Endothelial cell of umbilical vein (primary cell): ENCODE measurements at regions not wholly inside any gene's neighbourhood (a gene's known extent, or its start where the extent isn't known, plus 50 kb on each side); places are given as distances from the start of the nearest gene placed in this dataset.

ENCODE experiments used
- BruUV-seq: library from RNA; stranded (reverse); fragments of 400-500 nt; replicated peaks from 2 replicates; lab custom pipeline; 2021; lab: Mats Ljungman, UMichigan
- CTCF ChIA-PET: fragments of 300-600, 350-600 bp; sonication (Branson Sonifier 250); formaldehyde crosslinking; loops from one replicate; lab custom pipeline; 2021; ENCODE audit warnings: antibody characterized with exemption, inconsistent platforms; lab: Charles Lee
- POLR2A ChIA-PET: fragments of 300-600, 350-600 bp; sonication (Branson Sonifier 250); formaldehyde crosslinking; loops from one replicate; lab custom pipeline; 2021; ENCODE audit warnings: antibody characterized with exemption, inconsistent platforms; lab: Charles Lee
- DNase-seq: peaks from one replicate; pipeline ENCODE4 v3.0.0-alpha.2; 2011; ENCODE audit warnings: low read depth, low spot score
- FAIRE-seq: peaks from 2 replicates; lab custom pipeline; 2011; peaks lifted over from hg19 to GRCh38; lab: Jason Lieb, UNC
- H2AFZ ChIP-seq: 2 replicates; pipeline ENCODE4 v1.6.0; 2012; ENCODE audit warnings: low read depth, low read length, control low read depth, inconsistent platforms
- H3K27ac ChIP-seq: 2 replicates; pipeline ENCODE4 v1.5.1; 2011; ENCODE audit warnings: low read depth, mild to moderate bottlenecking, control low read depth, low read length, moderate library complexity; ENCODE audit not compliant: insufficient read depth
- H3K27me3 ChIP-seq, 2 experiments: 2 replicates each; pipeline versions ENCODE4 v1.6.0 to v1.6.1; 2011; ENCODE audit warnings: low read length in 2 of 2, mixed read lengths in 1 of 2; ENCODE audit not compliant: control insufficient read depth in 2 of 2, insufficient read depth in 2 of 2
- H3K36me3 ChIP-seq, 2 experiments: 2 replicates in 1 of 2; 3 replicates in 1 of 2; pipeline ENCODE4 v1.5.1; 2011; ENCODE audit warnings: low read length in 2 of 2, mild to moderate bottlenecking in 1 of 2, moderate library complexity in 1 of 2; ENCODE audit not compliant: control insufficient read depth in 2 of 2, insufficient read depth in 2 of 2; ENCODE audit errors: extremely low read depth in 1 of 2
- H3K4me1 ChIP-seq: 3 replicates; pipeline ENCODE4 v1.5.1; 2011; ENCODE audit warnings: mild to moderate bottlenecking, low read length; ENCODE audit not compliant: control insufficient read depth, insufficient read depth; ENCODE audit errors: extremely low read depth
- H3K4me2 ChIP-seq: 2 replicates; pipeline ENCODE4 v1.6.1; 2011; ENCODE audit warnings: low read length, control low read depth, mixed read lengths; ENCODE audit not compliant: insufficient read depth
- H3K4me3 ChIP-seq, 3 experiments: fragments of 200-600 bp in 1 of 3; sonication (generic), shearing (Covaris generic) in 1 of 3; replicated peaks in 1 of 3; 2 replicates each; pipeline ENCODE4 v1.5.1; 2011 to 2016; ENCODE audit warnings: control low read depth in 3 of 3, low read length in 3 of 3, mild to moderate bottlenecking in 2 of 3, inconsistent platforms in 1 of 3, low read depth in 1 of 3, moderate library complexity in 1 of 3; ENCODE audit not compliant: insufficient read depth in 1 of 3
- H3K79me2 ChIP-seq: 2 replicates; pipeline ENCODE4 v1.6.0; 2012; ENCODE audit warnings: low read length, inconsistent platforms; ENCODE audit not compliant: control insufficient read depth, insufficient read depth
- H3K9ac ChIP-seq: replicated peaks from 2 replicates; pipeline ENCODE3; 2011; ENCODE audit warnings: low read length, control low read depth; ENCODE audit not compliant: insufficient read depth; ENCODE audit errors: extremely low read depth
- H3K9me1 ChIP-seq: replicated peaks from 3 replicates; pipeline ENCODE4 v1.6.0; 2011; ENCODE audit warnings: mild to moderate bottlenecking, low read length; ENCODE audit not compliant: control insufficient read depth, insufficient read depth; ENCODE audit errors: extremely low read depth
- H3K9me3 ChIP-seq: replicated peaks from 2 replicates; pipeline ENCODE4 v1.5.1; 2012; ENCODE audit warnings: low read length, inconsistent platforms; ENCODE audit not compliant: control insufficient read depth, insufficient read depth
- H4K20me1 ChIP-seq: replicated peaks from 2 replicates; pipeline ENCODE3; 2011; ENCODE audit warnings: mild to moderate bottlenecking, low read length; ENCODE audit not compliant: control insufficient read depth, insufficient read depth; ENCODE audit errors: extremely low read depth
- CTCF ChIP-seq, 2 donors: IDR thresholded peaks; 1 replicate in 1 of 2; 2 replicates in 1 of 2; pipeline ENCODE4 v1.5.1; 2011; ENCODE audit warnings: low read length in 2 of 2, mild to moderate bottlenecking in 2 of 2, moderate library complexity in 2 of 2, control low read depth in 1 of 2, inconsistent platforms in 1 of 2, low read depth in 1 of 2; ENCODE audit not compliant: insufficient read depth in 1 of 2; ENCODE audit errors: extremely low read depth in 1 of 2
- EZH2 ChIP-seq: IDR thresholded peaks from 2 replicates; pipeline ENCODE4 v1.6.1; 2012; ENCODE audit warnings: borderline replicate concordance, low read depth, mild to moderate bottlenecking, moderate library complexity, low read length, inconsistent platforms; ENCODE audit not compliant: severe bottlenecking
- FOS ChIP-seq: IDR thresholded peaks from 2 replicates; pipeline ENCODE4 v1.6.1; 2011; ENCODE audit warnings: mild to moderate bottlenecking, low read length, moderate library complexity, borderline replicate concordance; ENCODE audit not compliant: insufficient read depth
- GATA2 ChIP-seq: IDR thresholded peaks from 2 replicates; pipeline ENCODE4 v1.7.0; 2011; ENCODE audit warnings: low read depth, mild to moderate bottlenecking, moderate library complexity, mixed read lengths, low read length; ENCODE audit not compliant: insufficient read length, insufficient read depth
- JUN ChIP-seq: IDR thresholded peaks from 2 replicates; pipeline ENCODE4 v1.6.1; 2011; ENCODE audit warnings: borderline replicate concordance, low read depth; ENCODE audit not compliant: insufficient read length, insufficient read depth
- MAX ChIP-seq: IDR thresholded peaks from 2 replicates; pipeline ENCODE4 v1.6.1; 2011; ENCODE audit not compliant: insufficient read depth, insufficient read length
- MYC ChIP-seq: IDR thresholded peaks from one replicate; pipeline ENCODE4 v1.6.1; 2011; ENCODE audit warnings: mild to moderate bottlenecking, low read depth, low read length
- POLR2A ChIP-seq: IDR thresholded peaks from 2 replicates; pipeline ENCODE4 v1.6.1; 2012; ENCODE audit warnings: low read depth, mild to moderate bottlenecking, control low read depth, low read length
- POLR2AphosphoS5 ChIP-seq: IDR thresholded peaks from 2 replicates; pipeline ENCODE4 v1.6.1; 2012; ENCODE audit warnings: low read depth, mild to moderate bottlenecking, control low read depth, low read length, moderate library complexity; ENCODE audit not compliant: insufficient read depth
- dilution Hi-C: fragments of 300-500 bp; cut with MboI; formaldehyde crosslinking; loops from one replicate; pipeline ENCODE4 v1.15.0; 2019; ENCODE audit warnings: low sequenced_read_pairs; ENCODE audit not compliant: extremely low pct_ligation_motif_present
- intact Hi-C: fragments of 100-400 bp; cut with micrococcal nuclease; formaldehyde crosslinking; loops from one replicate; pipeline ENCODE4 v1.10.0; 2022

GRCh38 chr9:135281151-135281550, 193.7 kb downstream of the OLFM1 start:
- no TSS peak for BruUV-seq
- dilution Hi-C loops (no loop called here), intact Hi-C loops (no loop called here)

More at GRCh38 chr9:135281151-135281550, 193.7 kb downstream of the OLFM1 start:
- Histone ChIP-seq H3K4me1 (no peaks in the 10 kb centered on the region), H3K79me2 (no peaks in the 10 kb centered on the region), H3K36me3 (no peaks in the 10 kb centered on the region), H3K4me2 (no peak overlapping the region), H3K9me1 (no peaks in the 10 kb centered on the region), H4K20me1 (no peaks in the 10 kb centered on the region), H2AFZ (no peak overlapping the region), H3K4me3 (no peak overlapping the region), H3K27ac (no peak overlapping the region), H3K9me3 (no peaks in the 10 kb centered on the region), H3K27me3 (no peaks in the 10 kb centered on the region), H3K9ac (no peak overlapping the region)
- FAIRE-seq (no peak), DNase-seq (no peak)
- POLR2A ChIA-PET: no interaction called here
- TF ChIP-seq POLR2A (no peak), GATA2 (no peak), MYC (no peak), EZH2 (no peak), FOS (no peak), MAX (no peak), POLR2AphosphoS5 (no peak), CTCF (IDR thresholded peaks at IDR 0.05; ENCODE audit: extremely low read depth in 1 of 2, insufficient read depth in 1 of 2, low read depth in 1 of 2, low read length in 2 of 2) (no peak), JUN (no peak)
- CTCF ChIA-PET: no interaction called here
